ENCODE measurements at regions not wholly inside any gene's neighbourhood (a gene's known extent, or its start where the extent isn't known, plus 50 kb on each side); places are given as distances from the start of the nearest gene placed in this dataset.

DNA sequence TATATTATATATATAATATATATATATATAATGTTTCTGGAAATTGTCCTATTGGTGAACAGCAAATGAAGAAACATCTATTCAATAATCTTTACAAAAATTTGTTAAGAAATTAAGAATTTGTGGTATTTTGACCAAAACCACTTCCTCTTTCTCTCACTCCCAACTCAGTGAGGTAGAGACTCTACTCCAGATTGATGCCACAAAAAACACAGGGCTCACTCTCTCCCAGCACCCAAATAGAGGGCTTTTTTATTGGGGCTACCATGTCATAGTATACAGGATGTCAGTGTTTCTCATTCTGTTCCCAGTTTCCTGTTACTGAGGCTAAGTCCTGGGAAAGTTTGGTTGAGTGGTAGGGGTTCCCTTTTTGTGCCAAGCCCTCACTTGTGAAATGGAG is 1155.4 kb downstream of the BCL11A start:
- Histone ChIP-seq H3K27me3 (replicated peaks; ENCODE audit: insufficient read depth) (no peaks in the 10 kb centered on the region), H3K4me3 (no peak overlapping the region), H3K36me3 (no peaks in the 10 kb centered on the region), H3K9me3 (no peaks in the 10 kb centered on the region), H3K4me1 (ENCODE audit: control insufficient read depth in 1 of 2, low read depth in 2 of 2) (no peaks in the 10 kb centered on the region), H3K27ac (no peak overlapping the region)
- DNase-seq (ENCODE audit: low spot score) (no peak), ATAC-seq (ENCODE audit: insufficient number of reproducible peaks, low FRiP score, low read depth) (no peak)
- TF ChIP-seq CTCF (IDR thresholded peaks at IDR 0.05): no peak

GRCh38 chr2:59395119-59395518 is 1154.0 kb upstream of the FANCL start:
- no peaks in the 10 kb centered on the region for H3K4me1 ChIP-seq (ENCODE audit: control insufficient read depth in 1 of 2, low read depth in 2 of 2)
- H3K27ac ChIP-seq: no peak overlapping the region
- H3K27me3 ChIP-seq (replicated peaks; ENCODE audit: insufficient read depth): no peaks in the 10 kb centered on the region
- H3K36me3 ChIP-seq: no peaks in the 10 kb centered on the region
- no peak overlapping the region for H3K4me3 ChIP-seq
- TF ChIP-seq CTCF (IDR thresholded peaks at IDR 0.05): no peak
- H3K9me3 ChIP-seq: no peaks in the 10 kb centered on the region
- ATAC-seq (ENCODE audit: insufficient number of reproducible peaks, low FRiP score, low read depth): no peak
- no peak for DNase-seq (ENCODE audit: low spot score)

GRCh38 chr2:59391896-59392295 is 1150.8 kb upstream of the FANCL start:
- Histone ChIP-seq H3K4me3 (no peak overlapping the region), H3K36me3 (no peaks in the 10 kb centered on the region), H3K4me1 (ENCODE audit: control insufficient read depth in 1 of 2, low read depth in 2 of 2) (no peaks in the 10 kb centered on the region), H3K9me3 (no peaks in the 10 kb centered on the region), H3K27me3 (replicated peaks; ENCODE audit: insufficient read depth) (no peaks in the 10 kb centered on the region), H3K27ac (no peak overlapping the region)
- ATAC-seq (ENCODE audit: insufficient number of reproducible peaks, low FRiP score, low read depth): no peak
- DNase-seq (ENCODE audit: low spot score): no peak
- no peak for TF ChIP-seq CTCF (IDR thresholded peaks at IDR 0.05)

GRCh38 chr2:59390581-59390980 is 1149.5 kb upstream of the FANCL start:
- H3K27me3 ChIP-seq (replicated peaks; ENCODE audit: insufficient read depth): no peaks in the 10 kb centered on the region
- no peak for DNase-seq (ENCODE audit: low spot score)
- no peak for TF ChIP-seq CTCF (IDR thresholded peaks at IDR 0.05)
- no peak overlapping the region for H3K4me3 ChIP-seq
- no peak overlapping the region for H3K27ac ChIP-seq
- no peaks in the 10 kb centered on the region for H3K9me3 ChIP-seq
- no peaks in the 10 kb centered on the region for H3K36me3 ChIP-seq
- no peak for ATAC-seq (ENCODE audit: insufficient number of reproducible peaks, low FRiP score, low read depth)
- no peaks in the 10 kb centered on the region for H3K4me1 ChIP-seq (ENCODE audit: control insufficient read depth in 1 of 2, low read depth in 2 of 2)

- no peaks in the 10 kb centered on the region for H3K36me3 ChIP-seq
- ATAC-seq (ENCODE audit: insufficient number of reproducible peaks, low FRiP score, low read depth) (no peak), DNase-seq (ENCODE audit: low spot score) (no peak)
- no peak overlapping the region for H3K27ac ChIP-seq
- no peaks in the 10 kb centered on the region for H3K4me1 ChIP-seq (ENCODE audit: control insufficient read depth in 1 of 2, low read depth in 2 of 2)
- no peaks in the 10 kb centered on the region for H3K9me3 ChIP-seq
- H3K27me3 ChIP-seq (replicated peaks; ENCODE audit: insufficient read depth): no peaks in the 10 kb centered on the region
- no peak for TF ChIP-seq CTCF (IDR thresholded peaks at IDR 0.05)
- H3K4me3 ChIP-seq: no peak overlapping the region
Measured at GRCh38 chr2:59389240-59389639, 1148.1 kb upstream of the FANCL start.
